Activated T-helper 2 cell treated with anti-CD3 and anti-CD28 coated beads, Interferon-gamma antibody, Interleukin-2, Interleukin-4, amounts not matched to agents 10 μg/mL and 5 μg/mL and 100 μg/mL, durations not matched to agents 14 hours and 24 hours and 36 hours (primary cell): ENCODE measurements at regions not wholly inside any gene's neighbourhood (a gene's known extent, or its start where the extent isn't known, plus 50 kb on each side); places are given as distances from the start of the nearest gene placed in this dataset.

ENCODE experiments used
- DNase-seq: peaks from one replicate; pipeline ENCODE4 v3.0.0; 2021; ENCODE audit warnings: low spot score
- H3K27ac Mint-ChIP-seq: one replicate; pipeline ENCODE4 v1.8.0; 2021; ENCODE audit warnings: mixed read lengths
- H3K27me3 Mint-ChIP-seq: one replicate; pipeline ENCODE4 v1.8.0; 2021; ENCODE audit warnings: low read depth, mixed read lengths
- H3K36me3 Mint-ChIP-seq: one replicate; pipeline ENCODE4 v1.8.0; 2021; ENCODE audit warnings: low read depth, mixed read lengths
- H3K4me1 Mint-ChIP-seq: one replicate; pipeline ENCODE4 v1.8.0; 2021; ENCODE audit warnings: low read depth, mixed read lengths
- H3K4me3 Mint-ChIP-seq: one replicate; pipeline ENCODE4 v1.8.0; 2021; ENCODE audit warnings: low read depth, mild to moderate bottlenecking, moderate library complexity, mixed read lengths
- H3K9me3 Mint-ChIP-seq: one replicate; pipeline ENCODE4 v1.8.0; 2021; ENCODE audit warnings: mixed read lengths
- intact Hi-C: fragments of 100-400 bp; cut with micrococcal nuclease; formaldehyde crosslinking; loops from one replicate; pipeline ENCODE4 v1.15.1; 2023

DNA sequence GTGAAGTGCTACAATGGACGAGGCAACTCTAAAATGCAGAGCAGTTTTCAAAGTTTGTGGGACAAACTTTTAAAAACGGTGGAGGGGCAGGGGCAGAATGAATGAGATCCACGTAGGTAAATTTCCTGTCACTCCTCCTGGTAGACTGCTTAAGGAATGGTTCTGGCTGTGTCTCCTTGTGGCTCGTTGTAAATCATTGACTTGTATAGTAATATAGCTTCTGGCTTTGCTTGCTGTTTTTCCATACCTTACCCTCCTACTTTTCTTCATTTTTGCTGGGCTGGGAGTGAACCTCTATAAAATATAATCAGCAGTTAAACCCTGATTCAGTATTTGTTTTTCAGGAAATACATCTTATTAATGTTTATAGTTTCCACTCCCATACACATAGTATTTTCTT is 235.7 kb downstream of the TUSC1 start:
- Mint-ChIP-seq H3K4me3 (no peak overlapping the region), H3K9me3 (peaks cover 43% of the 10 kb centered on the region), H3K27me3 (no peaks in the 10 kb centered on the region), H3K27ac (no peak overlapping the region), H3K36me3 (no peaks in the 10 kb centered on the region), H3K4me1 (no peaks in the 10 kb centered on the region)
- no peak for DNase-seq
- intact Hi-C loops, result no loop called here

DNA sequence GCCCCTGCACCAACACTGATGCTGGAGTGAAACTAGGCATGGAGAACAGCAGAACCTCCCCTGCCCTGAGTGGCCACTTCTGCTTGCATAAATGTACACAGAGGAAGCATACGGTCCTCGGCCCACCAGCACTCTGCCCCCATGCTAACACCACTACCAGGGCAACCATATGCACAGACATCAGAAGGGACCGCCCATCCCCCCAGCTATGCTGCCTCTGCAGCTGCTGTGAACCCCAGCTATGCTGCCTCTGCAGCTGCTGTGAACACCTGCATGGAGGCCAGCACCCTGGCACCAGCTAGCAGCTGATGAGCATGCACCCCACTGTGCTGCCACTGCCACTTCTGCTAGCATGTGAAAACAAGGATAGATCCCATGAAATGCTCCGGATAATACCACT is 250.3 kb downstream of the TUSC1 start:
- no peaks in the 10 kb centered on the region for H3K4me1 Mint-ChIP-seq
- no peaks in the 10 kb centered on the region for H3K36me3 Mint-ChIP-seq
- H3K27me3 Mint-ChIP-seq, result no peaks in the 10 kb centered on the region
- peaks cover 66% of the 10 kb centered on the region for H3K9me3 Mint-ChIP-seq
- no peak for DNase-seq
- intact Hi-C loops, result no loop called here
- no peak overlapping the region for H3K27ac Mint-ChIP-seq
- H3K4me3 Mint-ChIP-seq, result no peak overlapping the region

DNA sequence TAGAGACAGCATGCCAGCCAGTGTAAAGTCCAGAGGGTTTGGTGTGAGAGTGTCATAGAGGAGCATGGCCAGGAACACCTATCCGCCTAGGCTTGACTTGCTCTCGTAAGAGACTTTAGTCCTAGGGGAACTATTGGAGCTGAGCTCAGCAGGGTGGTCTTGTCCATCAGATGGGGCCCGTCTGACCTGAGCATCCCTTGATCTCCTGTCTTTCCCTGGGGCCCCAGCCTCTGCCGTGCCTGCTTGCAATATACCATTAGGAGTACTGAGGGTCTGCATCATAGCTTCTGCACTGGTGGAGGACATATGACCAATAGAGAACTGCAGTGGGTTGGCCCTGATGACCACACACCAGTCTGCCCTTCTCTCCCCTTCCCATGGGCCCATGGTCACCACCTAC is 251.0 kb downstream of the TUSC1 start:
- Mint-ChIP-seq H3K4me1 (no peaks in the 10 kb centered on the region), H3K27ac (no peak overlapping the region), H3K36me3 (no peaks in the 10 kb centered on the region), H3K9me3 (peaks cover 66% of the 10 kb centered on the region), H3K4me3 (no peak overlapping the region), H3K27me3 (no peaks in the 10 kb centered on the region)
- no peak for DNase-seq
- intact Hi-C loops, result no loop called here

DNA sequence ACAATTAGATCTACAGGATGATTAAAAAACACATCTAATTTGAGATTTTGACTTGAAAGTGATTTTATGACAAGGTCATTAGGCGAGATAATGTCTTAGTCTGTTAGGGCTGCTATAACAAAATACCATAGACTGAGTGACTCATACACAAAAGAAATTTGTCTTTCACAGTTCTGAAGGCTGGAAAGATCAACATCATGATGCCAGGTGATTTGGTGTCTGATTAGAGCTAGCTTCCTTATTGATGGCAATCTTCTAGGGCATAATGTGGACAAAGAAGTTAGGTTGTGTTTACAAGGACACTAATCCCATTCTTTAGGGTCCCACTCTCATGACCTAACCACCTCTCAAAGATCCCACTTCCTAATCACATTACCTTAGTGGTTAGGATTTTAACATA is 256.7 kb downstream of the TUSC1 start:
- intact Hi-C loops, result no loop called here
- H3K4me3 Mint-ChIP-seq, result no peak overlapping the region
- H3K9me3 Mint-ChIP-seq, result peaks cover 53% of the 10 kb centered on the region
- no peak for DNase-seq
- no peaks in the 10 kb centered on the region for H3K36me3 Mint-ChIP-seq
- no peak overlapping the region for H3K27ac Mint-ChIP-seq
- no peaks in the 10 kb centered on the region for H3K27me3 Mint-ChIP-seq
- no peaks in the 10 kb centered on the region for H3K4me1 Mint-ChIP-seq

DNA sequence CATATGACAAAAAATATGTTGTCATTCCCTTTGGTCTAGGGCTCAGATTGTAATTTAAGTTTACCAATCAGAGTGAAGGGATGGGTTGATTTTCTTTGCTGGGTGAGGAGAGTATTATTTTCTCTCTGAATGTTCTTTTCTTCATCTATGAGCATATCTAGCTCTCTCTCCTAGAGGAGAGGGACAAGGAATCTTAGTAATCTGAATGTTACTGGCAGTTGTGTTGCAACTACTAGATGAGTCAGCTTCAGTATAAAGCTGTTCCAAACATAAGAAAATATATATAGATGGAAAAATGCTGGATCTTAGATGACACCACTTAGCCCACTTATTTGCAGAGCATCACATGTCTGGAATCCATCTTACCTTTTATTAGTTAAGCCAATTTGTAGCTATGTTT is 259.3 kb downstream of the TUSC1 start:
- no peaks in the 10 kb centered on the region for H3K36me3 Mint-ChIP-seq
- intact Hi-C loops, result no loop called here
- no peaks in the 10 kb centered on the region for H3K4me1 Mint-ChIP-seq
- H3K27me3 Mint-ChIP-seq, result no peaks in the 10 kb centered on the region
- H3K9me3 Mint-ChIP-seq, result peaks cover 51% of the 10 kb centered on the region
- DNase-seq, result no peak
- H3K27ac Mint-ChIP-seq, result no peak overlapping the region
- H3K4me3 Mint-ChIP-seq, result no peak overlapping the region

DNA sequence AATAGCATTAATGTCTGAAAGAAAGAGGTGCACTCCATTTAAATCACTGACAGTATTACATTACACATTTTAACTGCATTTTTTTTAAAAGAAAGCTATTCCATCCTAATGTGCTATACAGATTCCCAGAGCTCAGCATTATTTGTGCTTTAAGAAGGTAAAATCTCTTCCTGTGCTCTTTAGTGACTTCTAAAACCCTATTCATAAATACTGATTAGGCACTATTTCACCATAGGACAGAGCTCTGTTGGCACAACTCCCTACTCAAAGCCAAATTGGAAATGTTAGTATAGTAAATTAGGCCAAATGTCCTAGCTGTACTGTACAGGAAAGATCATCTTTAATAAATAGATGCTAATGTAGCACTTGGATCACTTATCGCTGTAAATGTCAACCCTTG is 262.5 kb downstream of the TUSC1 start:
- Mint-ChIP-seq H3K9me3 (peaks cover 52% of the 10 kb centered on the region), H3K27me3 (no peaks in the 10 kb centered on the region), H3K36me3 (no peaks in the 10 kb centered on the region), H3K27ac (no peak overlapping the region), H3K4me3 (no peak overlapping the region), H3K4me1 (no peaks in the 10 kb centered on the region)
- no peak for DNase-seq
- intact Hi-C loops, result no loop called here

DNA sequence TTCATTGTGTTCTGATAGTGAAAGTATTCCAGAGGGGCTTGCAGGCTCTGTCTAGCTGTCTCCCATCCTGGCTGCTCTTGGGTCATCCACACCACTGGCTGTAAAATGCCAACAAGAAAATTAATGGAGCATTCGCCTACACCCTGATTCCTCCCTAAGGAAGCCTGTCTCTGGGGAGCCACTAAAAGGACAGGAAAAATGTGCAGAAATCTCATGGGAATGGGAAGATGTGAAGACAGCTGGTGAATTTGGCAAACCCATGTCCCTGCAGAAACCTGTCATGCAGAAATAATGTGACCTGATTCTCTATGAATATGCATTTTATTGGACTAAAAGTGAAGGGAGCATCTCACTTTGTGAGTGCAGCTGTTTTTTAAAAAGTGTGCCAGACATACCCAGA is 265.6 kb downstream of the TUSC1 start:
- intact Hi-C loops, result no loop called here
- DNase-seq, result no peak
- H3K27me3 Mint-ChIP-seq, result no peaks in the 10 kb centered on the region
- H3K4me3 Mint-ChIP-seq, result no peak overlapping the region
- no peaks in the 10 kb centered on the region for H3K36me3 Mint-ChIP-seq
- peaks cover 46% of the 10 kb centered on the region for H3K9me3 Mint-ChIP-seq
- no peaks in the 10 kb centered on the region for H3K4me1 Mint-ChIP-seq
- no peak overlapping the region for H3K27ac Mint-ChIP-seq

DNA sequence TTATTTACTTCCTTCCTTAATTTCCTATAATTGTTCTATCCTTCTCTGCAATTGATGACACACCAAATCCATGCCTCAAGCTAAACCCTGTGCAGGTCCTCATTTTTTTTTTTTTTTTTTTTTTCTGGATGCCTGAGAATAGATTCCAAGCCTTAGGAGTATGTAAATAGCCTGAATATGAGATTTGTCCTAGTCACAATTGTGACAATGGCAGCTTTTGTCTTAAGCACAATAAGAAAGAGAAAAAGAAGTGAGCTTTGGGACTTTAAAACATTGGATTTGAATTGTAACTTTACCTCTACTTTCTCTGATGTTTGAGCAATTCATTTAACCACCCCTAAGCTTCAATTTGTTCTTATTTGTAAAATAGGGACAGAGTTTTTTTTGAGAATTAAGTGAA is 280.5 kb downstream of the TUSC1 start:
- no peak for DNase-seq
- intact Hi-C loops, result no loop called here
- Mint-ChIP-seq H3K4me1 (no peaks in the 10 kb centered on the region), H3K4me3 (no peak overlapping the region), H3K27me3 (no peaks in the 10 kb centered on the region), H3K9me3 (peaks cover 52% of the 10 kb centered on the region), H3K36me3 (no peaks in the 10 kb centered on the region), H3K27ac (no peak overlapping the region)

DNA sequence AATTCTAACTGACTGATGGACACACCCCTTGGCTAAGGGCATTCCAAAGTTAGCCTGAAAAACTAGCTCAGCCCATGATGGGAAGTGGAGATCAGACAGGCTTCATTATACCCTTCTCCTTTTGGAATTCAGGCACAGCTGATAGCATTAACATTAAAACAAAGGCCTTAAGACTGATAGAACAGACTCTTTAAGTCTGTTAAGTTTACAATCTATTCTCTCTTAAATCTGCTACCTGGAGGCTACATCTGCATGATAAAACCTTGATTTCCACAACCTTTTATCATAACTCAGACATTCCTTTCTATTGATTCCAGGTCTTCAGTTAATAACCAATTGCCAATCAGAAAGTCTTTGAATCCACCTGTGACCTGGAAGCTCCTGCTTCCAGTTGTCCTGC is 281.4 kb downstream of the TUSC1 start:
- H3K9me3 Mint-ChIP-seq, result peaks cover 52% of the 10 kb centered on the region
- no peak overlapping the region for H3K27ac Mint-ChIP-seq
- H3K36me3 Mint-ChIP-seq, result no peaks in the 10 kb centered on the region
- intact Hi-C loops, result no loop called here
- no peaks in the 10 kb centered on the region for H3K4me1 Mint-ChIP-seq
- no peak for DNase-seq
- H3K4me3 Mint-ChIP-seq, result no peak overlapping the region
- no peaks in the 10 kb centered on the region for H3K27me3 Mint-ChIP-seq

DNA sequence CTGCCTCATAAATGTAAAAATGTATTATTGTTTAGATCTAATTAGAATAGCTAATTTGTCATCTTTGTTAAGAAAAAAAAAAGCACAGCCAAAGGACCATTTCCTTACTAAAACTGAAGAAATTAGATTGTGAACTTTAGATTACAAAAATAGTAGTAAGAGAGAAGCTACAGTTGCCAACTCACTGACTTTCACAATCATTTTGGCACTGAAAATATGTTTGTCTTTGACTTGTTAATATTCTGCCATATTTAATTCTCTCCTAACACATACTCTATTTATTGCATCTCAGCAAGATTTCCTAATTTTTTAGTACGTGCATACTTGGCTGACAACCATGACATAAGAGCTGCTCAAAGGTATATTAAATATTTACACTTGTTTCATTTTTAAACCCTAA is 297.1 kb downstream of the TUSC1 start:
- intact Hi-C loops, result no loop called here
- DNase-seq, result no peak
- Mint-ChIP-seq H3K27me3 (no peaks in the 10 kb centered on the region), H3K4me3 (no peak overlapping the region), H3K27ac (no peak overlapping the region), H3K4me1 (no peaks in the 10 kb centered on the region), H3K9me3 (peaks cover 36% of the 10 kb centered on the region), H3K36me3 (no peaks in the 10 kb centered on the region)

DNA sequence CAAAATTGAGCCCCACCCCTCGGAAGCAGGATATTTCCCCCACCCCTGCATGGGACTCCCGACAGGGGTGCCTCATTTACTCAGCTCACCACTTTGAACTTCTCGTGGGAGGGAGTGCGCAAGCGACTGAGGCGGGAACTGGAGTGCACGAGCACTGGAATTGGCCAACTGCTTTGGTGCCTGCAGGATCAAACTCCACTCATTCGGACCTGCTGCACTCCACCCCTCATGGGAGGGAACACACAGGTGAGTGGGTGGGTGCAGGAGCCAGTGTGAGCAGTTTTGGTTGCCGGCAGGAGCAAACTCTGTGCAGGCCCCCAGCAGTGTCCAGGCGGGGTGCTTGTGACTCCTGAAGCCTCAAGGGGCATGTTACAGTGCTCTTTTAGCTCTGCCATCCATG is 301.2 kb downstream of the TUSC1 start:
- H3K36me3 Mint-ChIP-seq, result no peaks in the 10 kb centered on the region
- H3K27ac Mint-ChIP-seq, result no peak overlapping the region
- H3K4me3 Mint-ChIP-seq, result no peak overlapping the region
- H3K27me3 Mint-ChIP-seq, result no peaks in the 10 kb centered on the region
- no peaks in the 10 kb centered on the region for H3K4me1 Mint-ChIP-seq
- intact Hi-C loops, result no loop called here
- H3K9me3 Mint-ChIP-seq, result peaks cover 38% of the 10 kb centered on the region
- no peak for DNase-seq

DNA sequence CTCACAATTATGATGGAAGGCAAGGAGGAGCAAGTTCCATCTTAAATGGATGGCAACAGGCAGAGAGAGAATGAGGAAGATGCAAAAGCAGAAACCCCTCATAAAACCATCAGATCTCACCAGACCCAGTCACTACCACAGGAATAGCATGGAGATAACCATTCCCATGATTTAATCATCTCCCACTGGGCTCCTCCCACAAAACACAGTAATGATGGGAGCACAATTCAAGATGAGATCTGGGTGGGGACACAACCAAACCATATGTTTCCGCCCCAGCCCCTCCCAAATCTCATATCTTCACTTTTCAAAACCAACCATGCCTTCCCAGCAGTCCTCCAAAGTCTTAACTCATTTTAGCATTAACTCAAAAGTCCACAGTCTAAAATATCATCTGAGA is 304.0 kb downstream of the TUSC1 start:
- intact Hi-C loops, result no loop called here
- Mint-ChIP-seq H3K36me3 (no peaks in the 10 kb centered on the region), H3K9me3 (peaks cover 36% of the 10 kb centered on the region), H3K4me1 (no peaks in the 10 kb centered on the region), H3K27ac (no peak overlapping the region), H3K27me3 (no peaks in the 10 kb centered on the region), H3K4me3 (no peak overlapping the region)
- no peak for DNase-seq

DNA sequence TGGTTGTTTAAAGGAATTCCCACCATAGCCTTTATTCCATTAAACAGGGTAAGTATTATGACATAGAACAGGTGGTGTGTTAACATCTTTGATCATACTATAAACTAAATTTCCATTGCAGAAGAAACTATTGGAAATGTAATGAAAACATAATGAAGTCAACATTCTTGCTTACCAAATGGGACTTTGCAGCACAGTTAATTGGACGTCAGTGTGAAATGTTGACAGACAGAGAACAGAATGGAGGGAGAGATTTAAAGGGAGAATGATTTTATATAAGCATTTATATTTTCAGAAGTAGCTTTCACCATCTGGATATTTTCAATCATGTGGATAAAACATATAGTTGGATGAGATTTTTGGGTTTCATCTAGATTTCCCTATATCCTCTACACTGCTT is 311.3 kb downstream of the TUSC1 start:
- H3K9me3 Mint-ChIP-seq, result peaks cover 36% of the 10 kb centered on the region
- H3K4me3 Mint-ChIP-seq, result no peak overlapping the region
- intact Hi-C loops, result no loop called here
- H3K27me3 Mint-ChIP-seq, result no peaks in the 10 kb centered on the region
- DNase-seq, result no peak
- no peak overlapping the region for H3K27ac Mint-ChIP-seq
- no peaks in the 10 kb centered on the region for H3K36me3 Mint-ChIP-seq
- no peaks in the 10 kb centered on the region for H3K4me1 Mint-ChIP-seq

DNA sequence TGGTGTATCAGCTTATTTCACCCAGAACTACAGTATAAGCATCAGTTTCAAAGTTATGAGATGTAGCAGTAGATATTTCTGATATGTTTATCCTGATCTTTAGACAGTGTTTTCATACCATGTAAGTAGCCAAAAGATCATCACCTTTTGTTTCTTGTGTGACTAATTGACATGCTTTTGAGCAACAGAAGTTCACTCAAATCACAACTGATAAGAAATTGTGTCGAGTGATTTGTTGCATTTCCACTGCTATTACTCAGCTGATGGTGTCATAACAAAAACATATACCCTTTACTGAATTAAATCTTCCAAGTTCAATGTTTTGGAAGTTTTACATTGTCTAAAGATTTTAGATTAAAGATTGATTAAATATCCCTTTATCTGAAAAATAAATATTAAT is 324.5 kb downstream of the TUSC1 start:
- H3K27ac Mint-ChIP-seq, result no peak overlapping the region
- H3K36me3 Mint-ChIP-seq, result no peaks in the 10 kb centered on the region
- no peaks in the 10 kb centered on the region for H3K4me1 Mint-ChIP-seq
- no peak overlapping the region for H3K4me3 Mint-ChIP-seq
- intact Hi-C loops, result no loop called here
- H3K9me3 Mint-ChIP-seq, result peaks cover 48% of the 10 kb centered on the region
- DNase-seq, result no peak
- H3K27me3 Mint-ChIP-seq, result no peaks in the 10 kb centered on the region
